Neural cell (in vitro differentiated cells): ENCODE measurements at regions not wholly inside any gene's neighbourhood (a gene's known extent, or its start where the extent isn't known, plus 50 kb on each side); places are given as distances from the start of the nearest gene placed in this dataset.

Experiments
- EP300 ChIP-seq: fragments of 450-650 bp; conservative IDR thresholded peaks from 2 replicates; pipeline ENCODE4 v1.6.1; 2014; ENCODE audit warnings: antibody characterized with exemption, mild to moderate bottlenecking, moderate library complexity; ENCODE audit not compliant: poor library complexity, severe bottlenecking
- EZH2 ChIP-seq: fragments of 200-600, 300-800 bp; shearing (Covaris generic), sonication (generic); IDR thresholded peaks from 2 replicates; pipeline ENCODE4 v1.6.1; 2014; ENCODE audit warnings: antibody characterized with exemption, low read length, borderline replicate concordance, mild to moderate bottlenecking; ENCODE audit not compliant: insufficient read depth, poor library complexity, severe bottlenecking
- POLR2AphosphoS5 ChIP-seq: IDR thresholded peaks from 2 replicates; pipeline ENCODE4 v1.6.1; 2012
- SMC3 ChIP-seq: fragments of 450-650 bp; conservative IDR thresholded peaks from 2 replicates; pipeline ENCODE4 v1.6.1; 2014; ENCODE audit warnings: antibody characterized with exemption, mild to moderate bottlenecking, moderate library complexity; ENCODE audit not compliant: poor library complexity
- TAF1 ChIP-seq: IDR thresholded peaks from 2 replicates; pipeline ENCODE4 v1.6.1; 2012; ENCODE audit warnings: low read depth
- TF ChIP-seq, protein P1 (sequence below): fragments of 450-650 bp; IDR thresholded peaks from 2 replicates; pipeline ENCODE4 v1.5.1; 2014; ENCODE audit warnings: antibody characterized with exemption, mild to moderate bottlenecking, moderate library complexity; ENCODE audit not compliant: poor library complexity, severe bottlenecking

DNA sequence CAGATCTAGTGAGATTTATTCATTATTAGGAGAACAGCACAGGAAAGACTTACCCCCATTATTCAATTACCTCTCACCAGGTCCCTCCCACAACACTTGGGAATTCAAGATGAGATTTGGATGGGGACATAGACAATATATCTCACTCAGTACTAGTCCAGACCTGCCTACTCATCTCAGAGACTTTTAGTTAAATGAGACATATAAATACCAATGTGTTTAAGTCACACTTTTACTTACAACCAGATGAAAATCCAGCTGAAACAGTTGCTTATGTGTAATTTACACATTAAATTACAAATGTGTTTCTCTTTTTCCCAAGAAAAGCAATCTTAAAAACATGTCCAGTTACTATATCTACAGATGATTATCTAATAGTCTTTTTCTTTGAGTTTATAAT lies 1145.6 kb downstream of the KCNT2 start:
- TF ChIP-seq, protein P1, sequence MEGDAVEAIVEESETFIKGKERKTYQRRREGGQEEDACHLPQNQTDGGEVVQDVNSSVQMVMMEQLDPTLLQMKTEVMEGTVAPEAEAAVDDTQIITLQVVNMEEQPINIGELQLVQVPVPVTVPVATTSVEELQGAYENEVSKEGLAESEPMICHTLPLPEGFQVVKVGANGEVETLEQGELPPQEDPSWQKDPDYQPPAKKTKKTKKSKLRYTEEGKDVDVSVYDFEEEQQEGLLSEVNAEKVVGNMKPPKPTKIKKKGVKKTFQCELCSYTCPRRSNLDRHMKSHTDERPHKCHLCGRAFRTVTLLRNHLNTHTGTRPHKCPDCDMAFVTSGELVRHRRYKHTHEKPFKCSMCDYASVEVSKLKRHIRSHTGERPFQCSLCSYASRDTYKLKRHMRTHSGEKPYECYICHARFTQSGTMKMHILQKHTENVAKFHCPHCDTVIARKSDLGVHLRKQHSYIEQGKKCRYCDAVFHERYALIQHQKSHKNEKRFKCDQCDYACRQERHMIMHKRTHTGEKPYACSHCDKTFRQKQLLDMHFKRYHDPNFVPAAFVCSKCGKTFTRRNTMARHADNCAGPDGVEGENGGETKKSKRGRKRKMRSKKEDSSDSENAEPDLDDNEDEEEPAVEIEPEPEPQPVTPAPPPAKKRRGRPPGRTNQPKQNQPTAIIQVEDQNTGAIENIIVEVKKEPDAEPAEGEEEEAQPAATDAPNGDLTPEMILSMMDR = no peak
- TF ChIP-seq TAF1 (no peak), SMC3 (no peak), POLR2AphosphoS5 (no peak), EP300 (no peak), EZH2 (no peak)
